ENCODE measurements at regions not wholly inside any gene's neighbourhood (a gene's known extent, or its start where the extent isn't known, plus 50 kb on each side); places are given as distances from the start of the nearest gene placed in this dataset.

DNA sequence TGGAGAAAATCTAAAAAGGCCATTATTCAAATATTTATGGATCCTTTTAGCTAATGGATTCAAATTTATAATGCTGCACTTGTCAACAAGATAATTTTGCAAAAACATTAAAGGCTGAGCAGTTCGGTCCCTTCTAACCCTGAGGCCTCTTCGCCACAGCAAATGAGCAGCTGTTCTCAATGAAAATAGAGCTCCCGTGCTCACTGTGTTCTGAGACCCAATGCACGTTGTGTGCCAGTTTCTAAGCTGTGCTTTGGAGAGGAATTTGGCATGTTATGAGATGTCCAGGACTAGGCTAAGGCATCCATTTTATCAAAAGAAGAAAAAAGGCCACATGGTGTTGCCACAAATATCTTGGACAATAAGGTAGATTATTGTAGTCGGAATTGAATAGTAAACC, 220.1 kb upstream of the TSHZ2 start:
- DNase-seq (ENCODE audit: low read depth, low spot score): no peak
- no peak overlapping the region for H3K9ac ChIP-seq (ENCODE audit: insufficient read length)
- H3K27ac ChIP-seq: no peak overlapping the region

GRCh38 chr20:52751571-52751970, 220.6 kb upstream of the TSHZ2 start:
- Histone ChIP-seq H3K9me3 (ENCODE audit: low read depth, low read length) (no peaks in the 10 kb centered on the region), H3K27ac (no peak overlapping the region), H3K36me3 (ENCODE audit: insufficient read depth, low read length) (no peaks in the 10 kb centered on the region), H3K9ac (ENCODE audit: insufficient read length) (no peak overlapping the region), H3K4me3 (no peak overlapping the region)
- DNase-seq (ENCODE audit: low read depth, low spot score): no peak
- TF ChIP-seq EZH2 (IDR thresholded peaks at IDR 0.05): no peak
- no peak for TF ChIP-seq POLR2AphosphoS5 (IDR thresholded peaks at IDR 0.05; ENCODE audit: borderline replicate concordance, low read depth, low read length)
- TF ChIP-seq FOXP2 (optimal IDR thresholded peaks at IDR 0.05; ENCODE audit: control extremely low read depth, extremely low read length, insufficient read depth): no peak

More for the DNA sequence above, 220.1 kb upstream of the TSHZ2 start:
- TF ChIP-seq FOXP2 (optimal IDR thresholded peaks at IDR 0.05; ENCODE audit: control extremely low read depth, extremely low read length, insufficient read depth): no peak
- TF ChIP-seq POLR2AphosphoS5 (IDR thresholded peaks at IDR 0.05; ENCODE audit: borderline replicate concordance, low read depth, low read length): no peak
- TF ChIP-seq EZH2 (IDR thresholded peaks at IDR 0.05): no peak
- H3K36me3 ChIP-seq (ENCODE audit: insufficient read depth, low read length): no peaks in the 10 kb centered on the region
- H3K9me3 ChIP-seq (ENCODE audit: low read depth, low read length): no peaks in the 10 kb centered on the region
- H3K4me3 ChIP-seq: no peak overlapping the region

GRCh38 chr20:52749938-52750337, 222.2 kb upstream of the TSHZ2 start:
- H3K27ac ChIP-seq: no peak overlapping the region
- no peaks in the 10 kb centered on the region for H3K36me3 ChIP-seq (ENCODE audit: insufficient read depth, low read length)
- no peak overlapping the region for H3K4me3 ChIP-seq
- H3K9me3 ChIP-seq (ENCODE audit: low read depth, low read length): no peaks in the 10 kb centered on the region
- no peak for TF ChIP-seq FOXP2 (optimal IDR thresholded peaks at IDR 0.05; ENCODE audit: control extremely low read depth, extremely low read length, insufficient read depth)
- no peak for TF ChIP-seq EZH2 (IDR thresholded peaks at IDR 0.05)
- no peak for TF ChIP-seq POLR2AphosphoS5 (IDR thresholded peaks at IDR 0.05; ENCODE audit: borderline replicate concordance, low read depth, low read length)
- H3K9ac ChIP-seq (ENCODE audit: insufficient read length): no peak overlapping the region
- DNase-seq (ENCODE audit: low read depth, low spot score): no peak

DNA sequence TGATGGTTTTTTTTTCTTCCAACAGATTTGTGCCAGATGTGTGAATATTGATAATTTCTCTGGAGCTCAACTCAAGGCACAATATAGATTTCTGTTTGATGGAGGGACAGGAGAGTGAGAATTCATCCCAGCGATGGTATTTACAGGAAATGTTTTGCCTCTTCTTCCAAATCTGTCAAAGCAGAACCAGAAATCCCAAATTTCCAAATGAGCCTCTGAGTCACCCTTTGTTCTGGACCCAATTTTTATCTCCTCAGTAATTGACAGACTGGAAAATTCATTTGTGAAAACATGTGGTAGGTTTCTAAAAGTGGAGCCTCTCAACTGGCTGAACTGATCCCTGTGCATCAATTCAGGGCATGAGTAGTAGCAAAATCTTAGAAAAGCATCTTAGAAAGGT, 223.2 kb upstream of the TSHZ2 start:
- no peak for TF ChIP-seq EZH2 (IDR thresholded peaks at IDR 0.05)
- no peak for TF ChIP-seq FOXP2 (optimal IDR thresholded peaks at IDR 0.05; ENCODE audit: control extremely low read depth, extremely low read length, insufficient read depth)
- TF ChIP-seq POLR2AphosphoS5 (IDR thresholded peaks at IDR 0.05; ENCODE audit: borderline replicate concordance, low read depth, low read length): no peak
- H3K27ac ChIP-seq: no peak overlapping the region
- no peak overlapping the region for H3K4me3 ChIP-seq
- no peaks in the 10 kb centered on the region for H3K9me3 ChIP-seq (ENCODE audit: low read depth, low read length)
- no peaks in the 10 kb centered on the region for H3K36me3 ChIP-seq (ENCODE audit: insufficient read depth, low read length)
- H3K9ac ChIP-seq (ENCODE audit: insufficient read length): no peak overlapping the region
- no peak for DNase-seq (ENCODE audit: low read depth, low spot score)

DNA sequence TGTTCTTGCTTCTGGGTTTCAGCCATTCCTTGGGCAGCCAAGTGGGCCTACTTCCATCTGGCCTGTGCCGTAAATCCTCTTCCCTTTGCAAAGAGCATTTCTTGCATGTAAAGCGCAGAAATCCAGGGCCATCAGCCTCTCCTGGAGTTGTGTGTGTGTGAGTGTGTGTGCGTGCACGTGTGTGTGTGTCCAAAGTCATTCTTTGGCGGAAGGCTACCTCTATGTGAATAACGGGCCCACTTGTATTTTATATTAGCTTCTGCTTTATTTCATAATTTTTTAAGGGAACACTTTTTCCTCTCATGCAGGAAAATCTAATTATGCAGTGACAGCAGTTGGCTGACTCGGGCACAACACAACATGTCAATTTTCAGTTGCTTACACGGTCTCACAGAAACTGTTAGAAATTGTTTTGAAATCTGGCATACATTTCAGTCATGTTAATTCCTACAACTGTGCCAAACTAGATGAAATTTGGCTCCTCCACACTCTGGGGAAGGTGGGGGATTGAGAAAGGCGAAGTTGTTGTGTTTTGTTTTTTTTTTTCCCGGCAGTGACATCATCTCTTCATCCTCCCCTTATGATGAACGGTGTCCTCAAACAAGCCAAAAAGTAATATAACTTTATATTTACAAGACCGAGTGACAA, 223.7 kb upstream of the TSHZ2 start:
- DNase-seq (ENCODE audit: low read depth, low spot score): no peak
- Histone ChIP-seq H3K27ac (no peak overlapping the region), H3K36me3 (ENCODE audit: insufficient read depth, low read length) (no peaks in the 10 kb centered on the region), H3K4me3 (no peak overlapping the region), H3K9ac (ENCODE audit: insufficient read length) (no peak overlapping the region), H3K9me3 (ENCODE audit: low read depth, low read length) (no peaks in the 10 kb centered on the region)
- no peak for TF ChIP-seq EZH2 (IDR thresholded peaks at IDR 0.05)
- no peak for TF ChIP-seq POLR2AphosphoS5 (IDR thresholded peaks at IDR 0.05; ENCODE audit: borderline replicate concordance, low read depth, low read length)
- TF ChIP-seq FOXP2 (optimal IDR thresholded peaks at IDR 0.05; ENCODE audit: control extremely low read depth, extremely low read length, insufficient read depth): no peak

DNA sequence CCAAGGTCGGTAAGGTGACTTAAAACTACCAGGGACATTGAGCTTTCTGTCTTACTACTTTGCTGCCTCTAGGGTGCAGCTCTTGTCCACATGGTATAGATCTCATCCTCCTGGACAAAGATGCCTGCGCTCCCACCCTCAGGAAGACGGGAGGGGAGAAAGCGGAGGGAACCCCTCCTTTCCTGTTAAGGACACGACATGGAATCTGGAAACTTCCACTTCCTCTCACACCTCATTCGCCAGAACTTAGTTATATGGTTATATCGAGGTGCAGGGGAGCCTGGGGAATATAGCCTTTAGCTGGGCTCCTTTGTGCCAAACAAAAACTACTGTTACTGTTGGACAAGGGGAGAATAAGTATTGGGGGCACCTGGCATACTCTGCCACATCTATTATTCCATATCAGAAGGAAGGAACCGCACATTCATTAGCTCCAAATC, 224.3 kb upstream of the TSHZ2 start:
- DNase-seq (ENCODE audit: low read depth, low spot score): no peak
- H3K9me3 ChIP-seq (ENCODE audit: low read depth, low read length): no peaks in the 10 kb centered on the region
- no peaks in the 10 kb centered on the region for H3K36me3 ChIP-seq (ENCODE audit: insufficient read depth, low read length)
- H3K27ac ChIP-seq: no peak overlapping the region
- no peak overlapping the region for H3K4me3 ChIP-seq
- TF ChIP-seq EZH2 (IDR thresholded peaks at IDR 0.05): no peak
- TF ChIP-seq POLR2AphosphoS5 (IDR thresholded peaks at IDR 0.05; ENCODE audit: borderline replicate concordance, low read depth, low read length): no peak
- TF ChIP-seq FOXP2 (optimal IDR thresholded peaks at IDR 0.05; ENCODE audit: control extremely low read depth, extremely low read length, insufficient read depth): no peak
- no peak overlapping the region for H3K9ac ChIP-seq (ENCODE audit: insufficient read length)

DNA sequence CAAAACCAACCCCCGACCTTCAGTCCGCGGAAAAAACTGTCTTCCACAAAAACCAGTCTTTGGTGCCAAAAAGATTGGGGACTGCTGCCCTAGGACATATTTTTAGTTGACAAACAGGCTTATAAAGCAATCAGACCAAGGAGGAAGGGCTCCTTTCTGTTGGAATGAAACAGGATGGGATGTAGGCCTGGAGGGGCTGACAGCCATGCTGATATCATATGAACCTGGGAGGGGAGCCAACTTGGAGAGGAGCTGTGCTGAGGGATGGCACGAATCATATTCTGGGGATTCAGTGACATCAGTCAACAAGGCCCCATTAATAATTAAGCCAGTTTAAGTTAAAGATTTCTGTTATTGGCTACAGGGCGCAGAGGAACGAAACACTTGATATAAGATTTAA, 225.4 kb upstream of the TSHZ2 start:
- Histone ChIP-seq H3K27ac (no peak overlapping the region), H3K9ac (ENCODE audit: insufficient read length) (no peak overlapping the region), H3K9me3 (ENCODE audit: low read depth, low read length) (no peaks in the 10 kb centered on the region), H3K36me3 (ENCODE audit: insufficient read depth, low read length) (no peaks in the 10 kb centered on the region), H3K4me3 (no peak overlapping the region)
- no peak for DNase-seq (ENCODE audit: low read depth, low spot score)
- TF ChIP-seq POLR2AphosphoS5 (IDR thresholded peaks at IDR 0.05; ENCODE audit: borderline replicate concordance, low read depth, low read length): no peak
- TF ChIP-seq FOXP2 (optimal IDR thresholded peaks at IDR 0.05; ENCODE audit: control extremely low read depth, extremely low read length, insufficient read depth): no peak

DNA sequence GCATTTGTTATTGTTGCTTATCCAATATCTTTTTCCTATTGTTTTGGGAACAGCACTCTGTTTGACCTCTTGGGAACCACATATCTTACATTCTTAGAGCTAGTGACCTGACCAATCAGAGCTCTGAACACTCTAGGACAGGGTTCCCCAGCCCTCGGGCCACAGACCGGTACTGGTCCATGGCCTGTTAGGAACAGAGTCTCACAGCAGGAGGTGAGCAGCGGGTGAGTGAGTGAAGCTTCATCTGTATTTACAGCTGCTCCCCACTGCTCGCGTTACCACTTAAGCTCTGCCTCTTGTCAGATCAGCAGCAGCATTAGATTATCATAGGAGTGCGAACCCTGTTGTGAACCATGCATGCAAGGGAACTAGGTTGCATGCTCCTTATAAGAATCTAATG, 226.0 kb upstream of the TSHZ2 start:
- no peak for DNase-seq (ENCODE audit: low read depth, low spot score)
- Histone ChIP-seq H3K4me3 (no peak overlapping the region), H3K36me3 (ENCODE audit: insufficient read depth, low read length) (no peaks in the 10 kb centered on the region), H3K27ac (no peak overlapping the region), H3K9me3 (ENCODE audit: low read depth, low read length) (no peaks in the 10 kb centered on the region), H3K9ac (ENCODE audit: insufficient read length) (no peak overlapping the region)
- no peak for TF ChIP-seq EZH2 (IDR thresholded peaks at IDR 0.05)
- no peak for TF ChIP-seq FOXP2 (optimal IDR thresholded peaks at IDR 0.05; ENCODE audit: control extremely low read depth, extremely low read length, insufficient read depth)
- TF ChIP-seq POLR2AphosphoS5 (IDR thresholded peaks at IDR 0.05; ENCODE audit: borderline replicate concordance, low read depth, low read length): no peak

GRCh38 chr20:52744441-52744840, 227.7 kb upstream of the TSHZ2 start:
- DNase-seq (ENCODE audit: low read depth, low spot score): no peak
- Histone ChIP-seq H3K4me3 (no peak overlapping the region), H3K9ac (ENCODE audit: insufficient read length) (no peak overlapping the region), H3K9me3 (ENCODE audit: low read depth, low read length) (no peaks in the 10 kb centered on the region), H3K36me3 (ENCODE audit: insufficient read depth, low read length) (no peaks in the 10 kb centered on the region), H3K27ac (no peak overlapping the region)
- TF ChIP-seq POLR2AphosphoS5 (IDR thresholded peaks at IDR 0.05; ENCODE audit: borderline replicate concordance, low read depth, low read length) (no peak), EZH2 (IDR thresholded peaks at IDR 0.05) (no peak), FOXP2 (optimal IDR thresholded peaks at IDR 0.05; ENCODE audit: control extremely low read depth, extremely low read length, insufficient read depth) (no peak)

All from SK-N-MC (cell line).